Common myeloid progenitor, CD34-positive (primary cell): ENCODE measurements at regions not wholly inside any gene's neighbourhood (a gene's known extent, or its start where the extent isn't known, plus 50 kb on each side); places are given as distances from the start of the nearest gene placed in this dataset.

Experiments
- CTCF ChIA-PET: fragments of 350-600 bp; sonication (Branson Sonifier 250); formaldehyde crosslinking; loops from one replicate; lab custom pipeline; 2021; ENCODE audit warnings: antibody characterized with exemption; lab: Charles Lee
- POLR2A ChIA-PET: fragments of 350-600 bp; sonication (Branson Sonifier 250); formaldehyde crosslinking; loops from one replicate; lab custom pipeline; 2021; ENCODE audit warnings: antibody characterized with exemption; lab: Charles Lee
- DNase-seq, 3 donors: peaks; one replicate each; pipeline versions ENCODE4 v3.0.0 to v3.0.0-alpha.2; 2013
- H3K27ac ChIP-seq, 2 experiments: 1 replicate in 1 of 2; 2 replicates in 1 of 2; pipeline ENCODE4 v1.7.0; 2013; ENCODE audit warnings: inconsistent platforms in 2 of 2, low read length in 2 of 2, mild to moderate bottlenecking in 2 of 2, low read depth in 1 of 2, moderate library complexity in 1 of 2; ENCODE audit not compliant: severe bottlenecking in 2 of 2, insufficient read depth in 1 of 2, poor library complexity in 1 of 2
- H3K27me3 ChIP-seq, 5 experiments: replicated peaks in 2 of 5; 1 replicate in 3 of 5; 2 replicates in 2 of 5; pipeline versions ENCODE4 v1.6.1 to v1.7.0; 2013; ENCODE audit warnings: low read length in 4 of 5, mild to moderate bottlenecking in 2 of 5, moderate library complexity in 2 of 5, inconsistent platforms in 1 of 5; ENCODE audit not compliant: insufficient read depth in 5 of 5, control insufficient read depth in 4 of 5
- H3K36me3 ChIP-seq, 4 experiments: 1 replicate in 2 of 4; 2 replicates in 2 of 4; pipeline versions ENCODE4 v1.6.1 to v1.7.0; 2013; ENCODE audit warnings: low read length in 3 of 4, control low read depth in 1 of 4, mild to moderate bottlenecking in 1 of 4; ENCODE audit not compliant: control insufficient read depth in 4 of 4, insufficient read depth in 4 of 4
- H3K4me1 ChIP-seq, 4 experiments: 1 replicate in 3 of 4; 2 replicates in 1 of 4; pipeline versions ENCODE4 v1.6.1 to v1.7.1; 2013; ENCODE audit warnings: low read length in 3 of 4, mild to moderate bottlenecking in 3 of 4, control low read depth in 1 of 4, inconsistent platforms in 1 of 4, moderate library complexity in 1 of 4; ENCODE audit not compliant: control insufficient read depth in 4 of 4, insufficient read depth in 4 of 4; ENCODE audit errors: control extremely low read depth in 1 of 4
- H3K4me3 ChIP-seq, 7 experiments: 1 replicate in 4 of 7; 2 replicates in 3 of 7; pipeline versions ENCODE4 v1.5.1 to v1.7.0; 2013; ENCODE audit warnings: mild to moderate bottlenecking in 7 of 7, low read length in 6 of 7, moderate library complexity in 6 of 7, inconsistent platforms in 2 of 7, low read depth in 2 of 7, control low read depth in 1 of 7; ENCODE audit not compliant: insufficient read depth in 4 of 7, control insufficient read depth in 1 of 7; ENCODE audit errors: extremely low read depth in 1 of 7
- H3K9me3 ChIP-seq, 5 experiments: 1 replicate in 4 of 5; 2 replicates in 1 of 5; pipeline versions ENCODE4 v1.6.1 to v1.7.1; 2013; ENCODE audit warnings: low read length in 4 of 5, mild to moderate bottlenecking in 2 of 5, inconsistent platforms in 1 of 5, low read depth in 1 of 5, moderate library complexity in 1 of 5; ENCODE audit not compliant: control insufficient read depth in 4 of 5, insufficient read depth in 2 of 5; ENCODE audit errors: control extremely low read depth in 1 of 5
- WGBS: methylation state at CpG from one replicate; pipeline ENCODE4 v1.1.5; 2013; ENCODE audit not compliant: insufficient coverage; 5-methylcytosine and 5-hydroxymethylcytosine counted together

GRCh38 chr2:221202431-221202830 is 369.7 kb downstream of the EPHA4 start:
- ChIA-PET POLR2A (no interaction called here), CTCF (interaction anchor here (1.0 kb wide), 1 partner anchor 9 kb away, joined by 3 read pairs; no protein-coding TSS in a partner anchor)
- no peaks in the 10 kb centered on the region for H3K36me3 ChIP-seq
- H3K4me1 ChIP-seq: peaks cover 0 to 4% (median under 1%) of the 10 kb centered on the region in 4 experiments
- no peak for DNase-seq
- WGBS: 94% methylated on average over 6 of the region's 6 CpGs
- no peak overlapping the region for H3K27ac ChIP-seq
- no peak overlapping the region for H3K4me3 ChIP-seq
- H3K27me3 ChIP-seq: peaks cover 0 to 2% (median 0%) of the 10 kb centered on the region in 5 experiments
- no peaks in the 10 kb centered on the region for H3K9me3 ChIP-seq

DNA sequence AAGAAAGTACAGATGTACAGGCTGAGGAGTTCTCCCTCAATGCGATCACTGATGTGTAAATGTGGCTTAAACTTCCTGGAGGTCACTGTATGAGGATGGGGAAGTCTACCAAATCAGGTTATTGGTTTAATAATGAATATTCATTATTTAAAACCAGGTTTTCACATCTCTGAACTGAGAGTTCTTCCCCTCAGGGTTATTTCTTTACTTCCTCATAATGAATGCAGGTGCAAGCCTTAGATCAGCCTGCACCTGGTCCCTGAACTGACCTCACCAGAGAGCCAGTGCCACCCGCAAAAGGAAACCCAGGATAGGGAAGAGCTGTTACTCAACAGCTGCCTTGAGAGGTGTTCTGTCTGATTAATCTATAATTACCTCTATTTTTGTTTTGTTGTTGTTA is 369.0 kb downstream of the EPHA4 start:
- H3K27me3 ChIP-seq: peaks cover 0 to 2% (median 0%) of the 10 kb centered on the region in 5 experiments
- H3K9me3 ChIP-seq: peaks cover 0 to 3% (median 0%) of the 10 kb centered on the region in 5 experiments
- H3K4me1 ChIP-seq: peaks cover 0 to 4% (median under 1%) of the 10 kb centered on the region in 4 experiments
- no peak overlapping the region for H3K4me3 ChIP-seq
- H3K27ac ChIP-seq: no peak overlapping the region
- no peaks in the 10 kb centered on the region for H3K36me3 ChIP-seq
- peak; percentile 14 to 56 (median 38) for DNase-seq
- 80% methylated on average over 1 of the region's 2 CpGs for WGBS
- CTCF ChIA-PET: interaction anchor here (0.5 kb wide), 1 partner anchor 12 kb away, joined by 4 read pairs; no protein-coding TSS in a partner anchor
- POLR2A ChIA-PET: no interaction called here

- CTCF ChIA-PET: interaction anchor here (0.5 kb wide), 1 partner anchor 12 kb away, joined by 4 read pairs; no protein-coding TSS in a partner anchor
- POLR2A ChIA-PET: no interaction called here
- 77% methylated on average over 2 of the region's 2 CpGs for WGBS
These were observed 368.2 kb downstream of the EPHA4 start for GRCh38 chr2:221203856-221204255.

DNA sequence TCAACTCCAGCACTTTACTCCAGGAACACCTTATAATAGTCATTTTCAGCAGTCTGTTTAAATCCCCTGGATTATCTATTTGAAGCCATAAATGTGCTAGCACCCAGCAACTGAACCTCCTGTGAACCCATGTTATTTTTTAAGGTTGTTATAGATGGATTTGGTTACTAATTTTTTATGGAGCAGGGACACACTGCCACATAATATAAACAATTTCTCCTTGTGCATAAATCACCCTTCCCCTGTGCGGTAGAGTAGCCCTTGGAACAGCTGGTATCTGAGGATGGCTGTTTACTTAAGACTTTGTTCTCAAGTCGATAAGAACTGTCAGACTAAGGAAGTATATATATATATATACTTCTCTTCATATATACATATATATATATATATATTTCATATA is 367.4 kb downstream of the EPHA4 start:
- POLR2A ChIA-PET: no interaction called here

More at GRCh38 chr2:221203856-221204255, 368.2 kb downstream of the EPHA4 start:
- Histone ChIP-seq H3K4me1 (peaks cover 0 to 4% (median under 1%) of the 10 kb centered on the region in 4 experiments), H3K9me3 (peaks cover 0 to 3% (median 0%) of the 10 kb centered on the region in 5 experiments), H3K4me3 (no peak overlapping the region), H3K27ac (no peak overlapping the region), H3K27me3 (peaks cover 0 to 2% (median 0%) of the 10 kb centered on the region in 5 experiments), H3K36me3 (no peaks in the 10 kb centered on the region)
- peak in 1 of 3 donors; percentile 1 for DNase-seq

DNA sequence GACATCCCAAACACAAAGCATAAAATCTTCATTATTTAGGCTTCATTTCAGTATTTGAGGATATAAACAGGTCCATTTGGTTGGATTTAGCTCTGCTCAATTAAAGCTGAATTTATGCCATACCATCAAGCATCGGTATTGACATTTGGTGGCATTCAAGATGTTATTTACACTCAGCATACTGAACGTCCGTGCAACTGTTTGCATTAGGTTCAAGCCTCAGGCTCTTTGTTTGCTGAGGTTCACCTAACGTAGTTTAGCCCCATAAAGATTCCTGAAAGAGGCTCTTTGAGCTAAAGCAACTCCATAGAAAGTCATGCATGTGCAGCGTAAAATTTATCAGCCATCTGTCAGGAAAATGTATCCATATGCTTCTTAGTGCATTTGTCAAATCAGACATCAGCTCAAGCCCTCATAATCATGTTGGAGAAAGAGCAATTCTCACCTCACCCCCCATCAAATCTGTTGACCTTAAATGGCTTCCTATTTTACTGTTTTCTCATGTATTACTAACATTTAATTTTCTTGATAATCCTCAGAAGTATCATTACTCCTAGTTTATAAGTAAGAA is 366.9 kb downstream of the EPHA4 start:
- H3K36me3 ChIP-seq: no peaks in the 10 kb centered on the region
- peaks cover 0 to 3% (median 0%) of the 10 kb centered on the region in 5 experiments for H3K9me3 ChIP-seq
- no peak for DNase-seq
- CTCF ChIA-PET: no interaction called here
- 93% methylated on average over 5 of the region's 5 CpGs for WGBS
- H3K4me3 ChIP-seq: no peak overlapping the region
- peaks cover 0 to 4% (median under 1%) of the 10 kb centered on the region in 4 experiments for H3K4me1 ChIP-seq
- H3K27ac ChIP-seq: no peak overlapping the region
- peaks cover 0 to 1% (median 0%) of the 10 kb centered on the region in 5 experiments for H3K27me3 ChIP-seq
- POLR2A ChIA-PET: no interaction called here

More for the DNA sequence above, 367.4 kb downstream of the EPHA4 start:
- H3K27ac ChIP-seq: no peak overlapping the region
- no peaks in the 10 kb centered on the region for H3K36me3 ChIP-seq
- peaks cover 0 to 3% (median 0%) of the 10 kb centered on the region in 5 experiments for H3K9me3 ChIP-seq
- DNase-seq: no peak
- no peak overlapping the region for H3K4me3 ChIP-seq
- no CpG with 5 or more reads among the region's 2 CpGs for WGBS
- CTCF ChIA-PET: no interaction called here
- H3K4me1 ChIP-seq: peaks cover 0 to 4% (median under 1%) of the 10 kb centered on the region in 4 experiments
- peaks cover 0 to 2% (median 0%) of the 10 kb centered on the region in 5 experiments for H3K27me3 ChIP-seq

- POLR2A ChIA-PET: no interaction called here
- no peaks in the 10 kb centered on the region for H3K27me3 ChIP-seq
- no peak overlapping the region for H3K27ac ChIP-seq
- CTCF ChIA-PET: no interaction called here
- DNase-seq: no peak
- no peak overlapping the region for H3K4me3 ChIP-seq
- WGBS: 100% methylated on average over 2 of the region's 2 CpGs
- H3K4me1 ChIP-seq: no peaks in the 10 kb centered on the region
- H3K9me3 ChIP-seq: peaks cover 0 to 3% (median 0%) of the 10 kb centered on the region in 5 experiments
- H3K36me3 ChIP-seq: no peaks in the 10 kb centered on the region
These were observed 361.4 kb downstream of the EPHA4 start for GRCh38 chr2:221210686-221211085.

GRCh38 chr2:221211653-221212052 is 360.5 kb downstream of the EPHA4 start:
- WGBS: 90% methylated on average over 3 of the region's 3 CpGs
- Histone ChIP-seq H3K9me3 (peaks cover 0 to 3% (median 0%) of the 10 kb centered on the region in 5 experiments), H3K4me1 (no peaks in the 10 kb centered on the region), H3K27ac (no peak overlapping the region), H3K4me3 (no peak overlapping the region), H3K36me3 (no peaks in the 10 kb centered on the region), H3K27me3 (no peaks in the 10 kb centered on the region)
- CTCF ChIA-PET: interaction anchor here (0.8 to 1.0 kb wide), 2 partner anchors 10 to 13 kb away, joined by 3 read pairs; no protein-coding TSS in a partner anchor
- POLR2A ChIA-PET: no interaction called here
- DNase-seq: no peak
